CD4-positive, alpha-beta memory T cell (primary cell): ENCODE measurements at regions not wholly inside any gene's neighbourhood (a gene's known extent, or its start where the extent isn't known, plus 50 kb on each side); places are given as distances from the start of the nearest gene placed in this dataset.

Experiments used
- CTCF ChIA-PET: fragments of 350-600 bp; sonication (Branson Sonifier 250); formaldehyde crosslinking; loops from one replicate; lab custom pipeline; 2021; ENCODE audit warnings: inconsistent platforms; ENCODE audit not compliant: partially characterized antibody; lab: Charles Lee
- POLR2A ChIA-PET: fragments of 350-600 bp; sonication (Branson Sonifier 250); formaldehyde crosslinking; loops from one replicate; lab custom pipeline; 2021; ENCODE audit not compliant: partially characterized antibody; lab: Charles Lee
- DNase-seq, 5 donors: peaks; one replicate each; pipeline versions ENCODE4 v3.0.0 to v3.0.0-alpha.2; 2020 to 2022; ENCODE audit warnings: mixed read lengths in 1 of 5
- H3K27ac ChIP-seq: one replicate; pipeline ENCODE4 v1.7.0; 2013; ENCODE audit warnings: low read depth, low read length
- H3K27me3 ChIP-seq: 2 replicates; pipeline ENCODE4 v1.7.0; 2013; ENCODE audit warnings: mild to moderate bottlenecking, low read length, moderate library complexity; ENCODE audit not compliant: insufficient read depth
- H3K36me3 ChIP-seq: 2 replicates; pipeline ENCODE4 v1.7.0; 2013; ENCODE audit warnings: mild to moderate bottlenecking, low read length, moderate library complexity; ENCODE audit not compliant: insufficient read depth
- H3K4me1 ChIP-seq: 2 replicates; pipeline ENCODE4 v1.7.0; 2013; ENCODE audit warnings: mild to moderate bottlenecking, low read length, moderate library complexity; ENCODE audit not compliant: insufficient read depth
- H3K4me3 ChIP-seq, 2 donors: one replicate each; pipeline ENCODE4 v1.7.0; 2013; ENCODE audit warnings: low read length in 2 of 2, mild to moderate bottlenecking in 1 of 2
- H3K9me3 ChIP-seq, 2 donors: one replicate each; pipeline ENCODE4 v1.7.0; 2013; ENCODE audit warnings: low read length in 2 of 2, control low read depth in 1 of 2; ENCODE audit not compliant: control insufficient read depth in 1 of 2
- H3K27ac Mint-ChIP-seq, 7 donors: one replicate each; pipeline ENCODE4 v1.8.0; 2020 to 2021; ENCODE audit warnings: mixed read lengths in 7 of 7, mild to moderate bottlenecking in 6 of 7, inconsistent platforms in 3 of 7, moderate library complexity in 3 of 7
- H3K27me3 Mint-ChIP-seq, 2 donors: one replicate each; pipeline ENCODE4 v1.8.0; 2020 to 2021; ENCODE audit warnings: mixed read lengths in 2 of 2
- H3K36me3 Mint-ChIP-seq, 2 donors: one replicate each; pipeline ENCODE4 v1.8.0; 2020 to 2021; ENCODE audit warnings: mixed read lengths in 2 of 2, inconsistent platforms in 1 of 2, mild to moderate bottlenecking in 1 of 2
- H3K4me1 Mint-ChIP-seq, 4 donors: one replicate each; pipeline ENCODE4 v1.8.0; 2020 to 2021; ENCODE audit warnings: mixed read lengths in 4 of 4, mild to moderate bottlenecking in 1 of 4
- H3K4me3 Mint-ChIP-seq, 8 donors: one replicate each; pipeline ENCODE4 v1.8.0; 2020 to 2021; ENCODE audit warnings: mixed read lengths in 8 of 8, mild to moderate bottlenecking in 7 of 8, moderate library complexity in 6 of 8, inconsistent platforms in 3 of 8
- H3K9me3 Mint-ChIP-seq, 8 donors: one replicate each; pipeline ENCODE4 v1.8.0; 2020 to 2021; ENCODE audit warnings: mixed read lengths in 8 of 8, mild to moderate bottlenecking in 5 of 8, inconsistent platforms in 3 of 8, moderate library complexity in 1 of 8
- intact Hi-C: fragments of 100-400 bp; cut with micrococcal nuclease; formaldehyde crosslinking; loops from one replicate; pipeline ENCODE4 v1.15.1; 2023

DNA sequence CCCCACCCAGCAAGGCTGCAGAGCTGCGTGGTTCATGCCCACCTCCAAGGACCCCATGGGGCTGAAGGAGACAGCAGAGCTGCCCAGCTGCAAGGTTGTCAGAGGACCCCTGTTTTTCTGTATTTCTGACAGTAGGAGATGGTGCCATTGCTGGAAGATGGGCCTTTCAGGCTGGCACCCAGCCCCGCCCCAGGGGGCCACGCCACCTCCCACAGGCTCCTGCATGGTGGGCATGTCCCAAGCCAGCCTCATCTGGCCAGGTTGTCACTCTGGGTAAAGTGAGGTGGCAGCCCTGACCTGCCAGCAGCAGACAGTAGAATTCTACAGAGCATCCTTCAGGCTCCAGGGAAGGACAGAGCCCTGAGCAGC lies 75.5 kb upstream of the RET start:
- Mint-ChIP-seq H3K27ac (no peak overlapping the region), H3K4me3 (no peak overlapping the region)
- CTCF ChIA-PET = no interaction called here

DNA sequence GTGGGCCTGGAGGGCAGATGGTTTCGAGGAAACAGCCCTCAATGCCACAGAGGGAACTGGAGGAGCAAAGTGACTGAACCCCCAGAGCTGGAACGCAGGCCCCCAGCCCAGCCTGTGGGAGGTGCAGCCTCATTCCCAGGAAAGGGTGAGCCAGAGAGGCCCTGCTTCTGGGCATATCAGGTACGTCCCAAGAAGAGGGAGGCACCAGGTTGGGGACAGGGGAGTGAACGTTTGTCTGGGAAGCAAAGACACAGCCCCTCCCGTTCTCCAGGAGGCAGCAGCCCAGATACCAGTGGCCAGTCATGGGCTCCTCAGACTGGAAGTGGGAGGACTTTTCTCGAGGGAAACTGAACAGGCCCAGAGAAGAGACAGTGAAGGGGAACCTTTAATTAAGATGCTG lies 74.3 kb upstream of the RET start:
- no peaks in the 10 kb centered on the region for H3K27me3 ChIP-seq
- Mint-ChIP-seq H3K4me1 (no peaks in the 10 kb centered on the region), H3K4me3 (no peak overlapping the region), H3K36me3 (no peaks in the 10 kb centered on the region), H3K9me3 (no peaks in the 10 kb centered on the region), H3K27me3 (peaks cover 1 to 4% of the 10 kb centered on the region in 2 donors), H3K27ac (no peak overlapping the region)
- H3K36me3 ChIP-seq = no peaks in the 10 kb centered on the region
- no peak overlapping the region for H3K27ac ChIP-seq
- intact Hi-C loops = no loop called here
- POLR2A ChIA-PET = no interaction called here
- no peak for DNase-seq
- CTCF ChIA-PET = no interaction called here
- H3K4me3 ChIP-seq = no peak overlapping the region
- H3K4me1 ChIP-seq = no peaks in the 10 kb centered on the region
- H3K9me3 ChIP-seq = no peaks in the 10 kb centered on the region

More for the DNA sequence above, 75.5 kb upstream of the RET start:
- POLR2A ChIA-PET = no interaction called here
- no peaks in the 10 kb centered on the region for H3K36me3 Mint-ChIP-seq
- Histone ChIP-seq H3K4me1 (no peaks in the 10 kb centered on the region), H3K4me3 (no peak overlapping the region), H3K9me3 (no peaks in the 10 kb centered on the region), H3K36me3 (no peaks in the 10 kb centered on the region), H3K27me3 (no peaks in the 10 kb centered on the region), H3K27ac (no peak overlapping the region)
- H3K27me3 Mint-ChIP-seq = peaks cover 1 to 4% of the 10 kb centered on the region in 2 donors
- no peak for DNase-seq
- no peaks in the 10 kb centered on the region for H3K9me3 Mint-ChIP-seq
- no peaks in the 10 kb centered on the region for H3K4me1 Mint-ChIP-seq
- intact Hi-C loops = no loop called here

DNA sequence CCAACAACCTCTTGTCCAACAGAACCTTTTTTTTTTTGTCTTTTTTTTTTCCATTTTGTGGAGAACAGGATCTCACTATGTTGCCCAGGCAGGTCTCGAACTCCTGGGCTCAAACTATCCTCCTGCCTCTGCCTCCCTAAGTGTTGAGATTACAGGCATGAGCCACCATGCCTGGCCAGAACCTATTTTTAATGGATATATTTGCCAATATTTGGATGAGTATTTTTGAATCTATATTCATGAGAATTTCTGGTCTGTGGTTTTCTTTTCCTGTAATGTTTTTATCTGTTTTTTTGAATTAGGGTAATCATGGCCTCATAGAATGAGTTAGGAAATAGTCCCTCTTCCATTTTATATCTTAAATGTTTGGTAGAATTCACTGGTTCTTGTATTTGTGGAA lies 70.4 kb upstream of the RET start:
- CTCF ChIA-PET = no interaction called here
- H3K27me3 Mint-ChIP-seq = peaks cover 3 to 6% of the 10 kb centered on the region in 2 donors
- Histone ChIP-seq H3K4me1 (no peaks in the 10 kb centered on the region), H3K27me3 (no peaks in the 10 kb centered on the region), H3K4me3 (no peak overlapping the region), H3K36me3 (no peaks in the 10 kb centered on the region), H3K27ac (no peak overlapping the region), H3K9me3 (no peaks in the 10 kb centered on the region)
- no peak for DNase-seq
- peaks cover 0 to 8% (median 3%) of the 10 kb centered on the region in 8 donors for H3K9me3 Mint-ChIP-seq
- intact Hi-C loops = no loop called here
- H3K36me3 Mint-ChIP-seq = no peaks in the 10 kb centered on the region
- no peak overlapping the region for H3K4me3 Mint-ChIP-seq
- POLR2A ChIA-PET = no interaction called here
- H3K27ac Mint-ChIP-seq = no peak overlapping the region
- no peaks in the 10 kb centered on the region for H3K4me1 Mint-ChIP-seq

DNA sequence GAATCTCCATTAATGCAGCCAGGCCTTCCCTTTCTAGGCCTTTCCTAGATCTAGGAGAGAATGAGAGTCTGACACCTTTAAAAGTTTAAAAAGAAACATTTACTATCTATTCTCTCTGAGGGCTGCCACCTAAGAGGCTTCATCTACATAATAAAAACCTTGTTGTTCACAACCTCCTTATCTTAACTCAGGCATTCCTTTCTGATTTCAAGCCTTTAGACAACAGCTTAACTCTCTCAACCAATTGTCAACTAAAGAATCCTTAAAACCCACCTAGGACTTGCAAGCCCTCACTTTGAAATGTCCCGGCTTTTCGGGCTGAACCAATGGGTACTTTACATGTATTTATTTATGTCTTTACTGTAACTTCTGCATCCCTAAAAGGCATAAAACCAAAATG lies 64.3 kb upstream of the RET start:
- ChIA-PET POLR2A (no interaction called here), CTCF (no interaction called here)
- Mint-ChIP-seq H3K36me3 (no peaks in the 10 kb centered on the region), H3K4me1 (no peaks in the 10 kb centered on the region), H3K27me3 (peaks cover 2 to 5% of the 10 kb centered on the region in 2 donors), H3K9me3 (peaks cover 0 to 8% (median 3%) of the 10 kb centered on the region in 8 donors), H3K27ac (no peak overlapping the region), H3K4me3 (no peak overlapping the region)
- Histone ChIP-seq H3K27me3 (no peaks in the 10 kb centered on the region), H3K36me3 (no peaks in the 10 kb centered on the region), H3K4me3 (no peak overlapping the region), H3K27ac (no peak overlapping the region), H3K9me3 (no peaks in the 10 kb centered on the region), H3K4me1 (no peaks in the 10 kb centered on the region)
- DNase-seq = no peak
- intact Hi-C loops = no loop called here

DNA sequence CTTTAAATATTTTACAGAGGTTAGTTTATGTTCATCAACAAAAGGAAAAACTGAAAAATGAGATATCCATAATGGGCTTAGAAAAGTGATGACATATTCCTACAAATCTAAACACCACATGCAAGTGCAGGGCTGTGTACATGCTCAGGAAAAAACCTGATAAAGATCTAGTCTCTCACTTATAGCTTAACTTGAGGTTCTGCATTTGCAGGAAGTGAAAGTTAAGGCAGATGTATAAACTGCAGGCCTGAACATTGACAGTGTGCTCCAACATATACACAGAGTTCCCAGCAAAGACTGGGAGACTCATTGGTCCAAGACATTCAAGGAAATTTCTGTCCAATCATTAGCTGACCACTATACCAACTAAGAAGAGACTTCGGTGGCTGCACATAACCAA lies 63.8 kb upstream of the RET start:
- H3K4me3 Mint-ChIP-seq = no peak overlapping the region
- peaks cover 0 to 8% (median 3%) of the 10 kb centered on the region in 8 donors for H3K9me3 Mint-ChIP-seq
- H3K9me3 ChIP-seq = no peaks in the 10 kb centered on the region
- no peaks in the 10 kb centered on the region for H3K4me1 ChIP-seq
- no peak overlapping the region for H3K4me3 ChIP-seq
- no peaks in the 10 kb centered on the region for H3K36me3 ChIP-seq
- H3K36me3 Mint-ChIP-seq = no peaks in the 10 kb centered on the region
- no peaks in the 10 kb centered on the region for H3K27me3 ChIP-seq
- DNase-seq = no peak
- CTCF ChIA-PET = no interaction called here
- intact Hi-C loops = no loop called here
- no peak overlapping the region for H3K27ac ChIP-seq
- POLR2A ChIA-PET = no interaction called here
- H3K27ac Mint-ChIP-seq = no peak overlapping the region
- peaks cover 2 to 9% of the 10 kb centered on the region in 2 donors for H3K27me3 Mint-ChIP-seq
- H3K4me1 Mint-ChIP-seq = no peaks in the 10 kb centered on the region

DNA sequence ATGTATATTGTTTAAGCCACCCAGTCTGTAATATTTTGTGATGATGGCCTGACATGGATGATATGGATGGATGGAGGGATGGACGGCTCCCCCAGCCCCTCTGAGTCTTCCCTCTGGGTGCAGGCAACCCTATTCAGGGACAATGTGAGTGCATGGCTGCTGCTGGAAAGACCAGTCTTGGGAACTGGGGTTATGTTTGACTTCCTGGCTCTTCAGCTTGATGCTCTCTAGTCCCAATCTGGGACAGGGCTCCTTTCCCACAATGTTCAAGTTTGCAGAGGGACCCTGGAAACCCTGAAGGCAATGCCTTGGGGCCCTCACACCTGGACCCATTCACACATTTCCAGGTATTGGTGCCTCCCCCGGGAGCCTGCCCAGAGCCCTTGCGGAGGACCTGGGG lies 52.3 kb upstream of the RET start:
- H3K4me1 Mint-ChIP-seq = no peaks in the 10 kb centered on the region
- H3K4me3 Mint-ChIP-seq = no peak overlapping the region
- H3K4me3 ChIP-seq = no peak overlapping the region
- CTCF ChIA-PET = no interaction called here
- H3K27ac Mint-ChIP-seq = no peak overlapping the region
- POLR2A ChIA-PET = no interaction called here
- H3K36me3 ChIP-seq = no peaks in the 10 kb centered on the region
- no peaks in the 10 kb centered on the region for H3K36me3 Mint-ChIP-seq
- no peak overlapping the region for H3K27ac ChIP-seq
- DNase-seq = no peak
- H3K9me3 Mint-ChIP-seq = peaks cover 0 to 3% (median 0%) of the 10 kb centered on the region in 8 donors
- H3K27me3 Mint-ChIP-seq = peaks cover 7 to 17% of the 10 kb centered on the region in 2 donors
- H3K27me3 ChIP-seq = no peaks in the 10 kb centered on the region
- no peaks in the 10 kb centered on the region for H3K4me1 ChIP-seq
- no peaks in the 10 kb centered on the region for H3K9me3 ChIP-seq
- intact Hi-C loops = no loop called here

DNA sequence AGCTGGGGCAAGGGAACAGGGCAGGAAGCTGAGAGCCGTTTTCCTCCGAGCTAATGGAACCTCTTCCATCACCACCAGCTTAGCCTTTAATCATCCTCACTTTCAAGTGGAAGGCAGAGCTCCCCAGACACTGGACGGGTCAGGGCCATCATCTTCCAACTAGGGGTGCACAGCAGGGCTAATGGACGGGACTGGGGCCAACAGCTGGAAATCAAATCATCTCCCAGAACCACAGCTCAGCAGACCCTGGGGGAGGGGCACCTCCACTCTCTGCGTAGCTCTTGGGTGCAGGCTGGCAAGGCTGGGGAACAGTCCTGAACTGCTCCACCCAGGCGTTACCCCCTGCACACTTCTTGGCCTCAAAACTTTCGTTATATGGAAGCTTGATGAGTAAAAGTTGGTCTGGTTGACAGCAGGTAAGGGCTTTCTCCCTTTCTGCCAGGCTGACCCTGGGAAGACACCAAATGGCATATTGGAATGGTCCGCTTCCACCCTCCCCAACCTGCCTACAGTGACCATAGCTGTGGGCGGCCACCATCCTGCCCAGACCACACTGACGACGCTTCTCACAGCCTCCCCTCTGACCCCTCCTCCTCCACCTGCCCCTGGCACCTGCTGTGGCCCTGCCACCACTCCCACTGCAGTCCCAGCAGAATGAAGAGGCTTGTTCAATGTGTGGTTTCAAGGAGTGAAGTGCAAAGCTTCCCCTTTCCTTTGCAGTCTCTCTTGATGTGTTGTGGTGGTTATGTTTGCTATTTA lies 51.7 kb upstream of the RET start:
- POLR2A ChIA-PET = no interaction called here
- Mint-ChIP-seq H3K27me3 (peaks cover 5 to 17% of the 10 kb centered on the region in 2 donors), H3K27ac (no peak overlapping the region), H3K9me3 (peaks cover 0 to 5% (median 3%) of the 10 kb centered on the region in 8 donors), H3K36me3 (no peaks in the 10 kb centered on the region), H3K4me3 (no peak overlapping the region), H3K4me1 (no peaks in the 10 kb centered on the region)
- Histone ChIP-seq H3K4me1 (no peaks in the 10 kb centered on the region), H3K36me3 (no peaks in the 10 kb centered on the region), H3K4me3 (no peak overlapping the region), H3K27ac (no peak overlapping the region), H3K9me3 (no peaks in the 10 kb centered on the region), H3K27me3 (no peaks in the 10 kb centered on the region)
- no peak for DNase-seq
- CTCF ChIA-PET = no interaction called here
- intact Hi-C loops = no loop called here
